NCI-H748 treated with DMSO at 0.1 percent for 48 hours (cell line): ENCODE measurements at regions not wholly inside any gene's neighbourhood (a gene's known extent, or its start where the extent isn't known, plus 50 kb on each side); places are given as distances from the start of the nearest gene placed in this dataset.

ENCODE experiments used
- DNase-seq: peaks from one replicate; lab custom pipeline; 2025; lab: John Stamatoyannopoulos, UW

GRCh38 chr3:70800951-70801350, 488.5 kb upstream of the MDFIC2 start:
- DNase-seq: no peak

GRCh38 chr3:70789878-70790277, 477.4 kb upstream of the MDFIC2 start:
- DNase-seq: no peak

GRCh38 chr3:70780790-70781189, 468.4 kb upstream of the MDFIC2 start:
- no peak for DNase-seq

GRCh38 chr3:70779296-70779695, 466.9 kb upstream of the MDFIC2 start:
- DNase-seq: no peak

GRCh38 chr3:70776081-70776480, 463.6 kb upstream of the MDFIC2 start:
- DNase-seq: no peak

- no peak for DNase-seq
These were observed 462.8 kb upstream of the MDFIC2 start for GRCh38 chr3:70775257-70775656.

GRCh38 chr3:70774641-70775040, 462.2 kb upstream of the MDFIC2 start:
- DNase-seq: no peak

GRCh38 chr3:70771426-70772147, 459.1 kb upstream of the MDFIC2 start:
- DNase-seq: no peak

- DNase-seq: no peak
These were observed 458.2 kb upstream of the MDFIC2 start for GRCh38 chr3:70770650-70771049.

GRCh38 chr3:70766301-70766700, 453.9 kb upstream of the MDFIC2 start:
- no peak for DNase-seq

- no peak for DNase-seq
These were observed 451.5 kb upstream of the MDFIC2 start for GRCh38 chr3:70763894-70764293.

- no peak for DNase-seq
These were observed 445.2 kb upstream of the MDFIC2 start for GRCh38 chr3:70757658-70758057.

- DNase-seq: no peak
These were observed 443.1 kb upstream of the MDFIC2 start for GRCh38 chr3:70755526-70755925.

- no peak for DNase-seq
These were observed 441.9 kb upstream of the MDFIC2 start for GRCh38 chr3:70754314-70754713.

GRCh38 chr3:70753572-70753971, 441.1 kb upstream of the MDFIC2 start:
- DNase-seq: no peak

GRCh38 chr3:70752051-70752450, 439.6 kb upstream of the MDFIC2 start:
- no peak for DNase-seq

- no peak for DNase-seq
These were observed 436.7 kb upstream of the MDFIC2 start for GRCh38 chr3:70749122-70749521.

GRCh38 chr3:70748593-70748992, 436.2 kb upstream of the MDFIC2 start:
- no peak for DNase-seq

- no peak for DNase-seq
These were observed 435.4 kb upstream of the MDFIC2 start for GRCh38 chr3:70747847-70748246.

GRCh38 chr3:70744536-70744935, 432.1 kb upstream of the MDFIC2 start:
- DNase-seq: no peak

GRCh38 chr3:70743754-70744153, 431.3 kb upstream of the MDFIC2 start:
- DNase-seq: no peak

GRCh38 chr3:70742081-70742480, 429.6 kb upstream of the MDFIC2 start:
- DNase-seq: no peak

GRCh38 chr3:70740872-70741271, 428.4 kb upstream of the MDFIC2 start:
- DNase-seq: no peak

- DNase-seq: no peak
These were observed 427.6 kb upstream of the MDFIC2 start for GRCh38 chr3:70740071-70740470.
